Endothelial cell of umbilical vein (primary cell): ENCODE measurements at regions not wholly inside any gene's neighbourhood (a gene's known extent, or its start where the extent isn't known, plus 50 kb on each side); places are given as distances from the start of the nearest gene placed in this dataset.

ENCODE experiments used
- BruUV-seq: library from RNA; stranded (reverse); fragments of 400-500 nt; replicated peaks from 2 replicates; lab custom pipeline; 2021; lab: Mats Ljungman, UMichigan
- CTCF ChIA-PET: fragments of 300-600, 350-600 bp; sonication (Branson Sonifier 250); formaldehyde crosslinking; loops from one replicate; lab custom pipeline; 2021; ENCODE audit warnings: antibody characterized with exemption, inconsistent platforms; lab: Charles Lee
- POLR2A ChIA-PET: fragments of 300-600, 350-600 bp; sonication (Branson Sonifier 250); formaldehyde crosslinking; loops from one replicate; lab custom pipeline; 2021; ENCODE audit warnings: antibody characterized with exemption, inconsistent platforms; lab: Charles Lee
- DNase-seq: peaks from one replicate; pipeline ENCODE4 v3.0.0-alpha.2; 2011; ENCODE audit warnings: low read depth, low spot score
- FAIRE-seq: peaks from 2 replicates; lab custom pipeline; 2011; peaks lifted over from hg19 to GRCh38; lab: Jason Lieb, UNC
- H2AFZ ChIP-seq: 2 replicates; pipeline ENCODE4 v1.6.0; 2012; ENCODE audit warnings: low read depth, low read length, control low read depth, inconsistent platforms
- H3K27ac ChIP-seq: 2 replicates; pipeline ENCODE4 v1.5.1; 2011; ENCODE audit warnings: low read depth, mild to moderate bottlenecking, control low read depth, low read length, moderate library complexity; ENCODE audit not compliant: insufficient read depth
- H3K27me3 ChIP-seq, 2 experiments: 2 replicates each; pipeline versions ENCODE4 v1.6.0 to v1.6.1; 2011; ENCODE audit warnings: low read length in 2 of 2, mixed read lengths in 1 of 2; ENCODE audit not compliant: control insufficient read depth in 2 of 2, insufficient read depth in 2 of 2
- H3K36me3 ChIP-seq, 2 experiments: 2 replicates in 1 of 2; 3 replicates in 1 of 2; pipeline ENCODE4 v1.5.1; 2011; ENCODE audit warnings: low read length in 2 of 2, mild to moderate bottlenecking in 1 of 2, moderate library complexity in 1 of 2; ENCODE audit not compliant: control insufficient read depth in 2 of 2, insufficient read depth in 2 of 2; ENCODE audit errors: extremely low read depth in 1 of 2
- H3K4me1 ChIP-seq: 3 replicates; pipeline ENCODE4 v1.5.1; 2011; ENCODE audit warnings: mild to moderate bottlenecking, low read length; ENCODE audit not compliant: control insufficient read depth, insufficient read depth; ENCODE audit errors: extremely low read depth
- H3K4me2 ChIP-seq: 2 replicates; pipeline ENCODE4 v1.6.1; 2011; ENCODE audit warnings: low read length, control low read depth, mixed read lengths; ENCODE audit not compliant: insufficient read depth
- H3K4me3 ChIP-seq, 3 experiments: fragments of 200-600 bp in 1 of 3; sonication (generic), shearing (Covaris generic) in 1 of 3; replicated peaks in 1 of 3; 2 replicates each; pipeline ENCODE4 v1.5.1; 2011 to 2016; ENCODE audit warnings: control low read depth in 3 of 3, low read length in 3 of 3, mild to moderate bottlenecking in 2 of 3, inconsistent platforms in 1 of 3, low read depth in 1 of 3, moderate library complexity in 1 of 3; ENCODE audit not compliant: insufficient read depth in 1 of 3
- H3K79me2 ChIP-seq: 2 replicates; pipeline ENCODE4 v1.6.0; 2012; ENCODE audit warnings: low read length, inconsistent platforms; ENCODE audit not compliant: control insufficient read depth, insufficient read depth
- H3K9ac ChIP-seq: replicated peaks from 2 replicates; pipeline ENCODE3; 2011; ENCODE audit warnings: low read length, control low read depth; ENCODE audit not compliant: insufficient read depth; ENCODE audit errors: extremely low read depth
- H3K9me1 ChIP-seq: replicated peaks from 3 replicates; pipeline ENCODE4 v1.6.0; 2011; ENCODE audit warnings: mild to moderate bottlenecking, low read length; ENCODE audit not compliant: control insufficient read depth, insufficient read depth; ENCODE audit errors: extremely low read depth
- H3K9me3 ChIP-seq: replicated peaks from 2 replicates; pipeline ENCODE4 v1.5.1; 2012; ENCODE audit warnings: low read length, inconsistent platforms; ENCODE audit not compliant: control insufficient read depth, insufficient read depth
- H4K20me1 ChIP-seq: replicated peaks from 2 replicates; pipeline ENCODE3; 2011; ENCODE audit warnings: mild to moderate bottlenecking, low read length; ENCODE audit not compliant: control insufficient read depth, insufficient read depth; ENCODE audit errors: extremely low read depth
- EZH2 ChIP-seq: IDR thresholded peaks from 2 replicates; pipeline ENCODE4 v1.6.1; 2012; ENCODE audit warnings: borderline replicate concordance, low read depth, mild to moderate bottlenecking, moderate library complexity, low read length, inconsistent platforms; ENCODE audit not compliant: severe bottlenecking
- FOS ChIP-seq: IDR thresholded peaks from 2 replicates; pipeline ENCODE4 v1.6.1; 2011; ENCODE audit warnings: mild to moderate bottlenecking, low read length, moderate library complexity, borderline replicate concordance; ENCODE audit not compliant: insufficient read depth
- GATA2 ChIP-seq: IDR thresholded peaks from 2 replicates; pipeline ENCODE4 v1.7.0; 2011; ENCODE audit warnings: low read depth, mild to moderate bottlenecking, moderate library complexity, mixed read lengths, low read length; ENCODE audit not compliant: insufficient read length, insufficient read depth
- JUN ChIP-seq: IDR thresholded peaks from 2 replicates; pipeline ENCODE4 v1.6.1; 2011; ENCODE audit warnings: borderline replicate concordance, low read depth; ENCODE audit not compliant: insufficient read length, insufficient read depth
- MYC ChIP-seq: IDR thresholded peaks from one replicate; pipeline ENCODE4 v1.6.1; 2011; ENCODE audit warnings: mild to moderate bottlenecking, low read depth, low read length
- POLR2AphosphoS5 ChIP-seq: IDR thresholded peaks from 2 replicates; pipeline ENCODE4 v1.6.1; 2012; ENCODE audit warnings: low read depth, mild to moderate bottlenecking, control low read depth, low read length, moderate library complexity; ENCODE audit not compliant: insufficient read depth
- dilution Hi-C: fragments of 300-500 bp; cut with MboI; formaldehyde crosslinking; loops from one replicate; pipeline ENCODE4 v1.15.0; 2019; ENCODE audit warnings: low sequenced_read_pairs; ENCODE audit not compliant: extremely low pct_ligation_motif_present
- intact Hi-C: fragments of 100-400 bp; cut with micrococcal nuclease; formaldehyde crosslinking; loops from one replicate; pipeline ENCODE4 v1.10.0; 2022
- TF ChIP-seq, protein P1 (sequence below): IDR thresholded peaks from 2 replicates; pipeline ENCODE4 v1.6.1; 2011; ENCODE audit not compliant: insufficient read depth, insufficient read length
- TF ChIP-seq, protein P2 (sequence below), 2 donors: IDR thresholded peaks; 1 replicate in 1 of 2; 2 replicates in 1 of 2; pipeline ENCODE4 v1.5.1; 2011; ENCODE audit warnings: low read length in 2 of 2, mild to moderate bottlenecking in 2 of 2, moderate library complexity in 2 of 2, control low read depth in 1 of 2, inconsistent platforms in 1 of 2, low read depth in 1 of 2; ENCODE audit not compliant: insufficient read depth in 1 of 2; ENCODE audit errors: extremely low read depth in 1 of 2

DNA sequence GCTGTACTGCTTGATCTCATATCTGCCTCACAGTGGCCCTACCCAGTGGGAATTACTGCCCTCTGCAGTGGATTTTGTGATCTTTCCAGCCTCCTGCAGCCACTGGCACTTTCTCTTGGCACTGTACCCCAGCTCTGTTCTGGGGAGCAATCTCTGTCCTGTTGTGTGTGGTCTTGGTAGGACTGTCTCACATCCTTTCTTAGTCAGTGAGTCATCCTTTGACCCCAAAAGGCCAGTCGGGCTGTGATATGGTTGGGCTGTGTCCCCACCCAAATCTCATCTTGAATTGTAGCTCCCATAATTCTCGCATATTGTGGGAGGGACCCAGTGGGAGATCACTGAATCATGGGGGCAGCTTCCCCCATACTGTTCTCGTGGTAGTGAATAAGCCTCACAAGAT lies 133.3 kb upstream of the TPM1 start:
- H3K27me3 ChIP-seq: no peaks in the 10 kb centered on the region
- TF ChIP-seq MYC: no peak
- TF ChIP-seq FOS: no peak
- TF ChIP-seq, protein P1, sequence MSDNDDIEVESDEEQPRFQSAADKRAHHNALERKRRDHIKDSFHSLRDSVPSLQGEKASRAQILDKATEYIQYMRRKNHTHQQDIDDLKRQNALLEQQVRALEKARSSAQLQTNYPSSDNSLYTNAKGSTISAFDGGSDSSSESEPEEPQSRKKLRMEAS: no peak
- no peak for TF ChIP-seq EZH2
- no peak for TF ChIP-seq JUN
- TF ChIP-seq POLR2AphosphoS5: no peak
- no peak overlapping the region for H3K9ac ChIP-seq
- H3K4me3 ChIP-seq: no peak overlapping the region
- H3K36me3 ChIP-seq: no peaks in the 10 kb centered on the region
- BruUV-seq: no TSS peak
- no peaks in the 10 kb centered on the region for H4K20me1 ChIP-seq
- no peak for DNase-seq
- intact Hi-C loops (no loop called here), dilution Hi-C loops (no loop called here)
- H3K9me1 ChIP-seq: no peaks in the 10 kb centered on the region
- H3K79me2 ChIP-seq: no peaks in the 10 kb centered on the region
- POLR2A ChIA-PET: no interaction called here
- peak; percentile 66 for FAIRE-seq
- no peak overlapping the region for H2AFZ ChIP-seq
- H3K4me1 ChIP-seq: no peaks in the 10 kb centered on the region
- H3K4me2 ChIP-seq: no peak overlapping the region
- CTCF ChIA-PET: interaction anchor here (1.2 kb wide), 1 partner anchor 9 kb away, joined by 6 read pairs; no protein-coding TSS in a partner anchor
- H3K9me3 ChIP-seq: no peaks in the 10 kb centered on the region
- H3K27ac ChIP-seq: no peak overlapping the region

DNA sequence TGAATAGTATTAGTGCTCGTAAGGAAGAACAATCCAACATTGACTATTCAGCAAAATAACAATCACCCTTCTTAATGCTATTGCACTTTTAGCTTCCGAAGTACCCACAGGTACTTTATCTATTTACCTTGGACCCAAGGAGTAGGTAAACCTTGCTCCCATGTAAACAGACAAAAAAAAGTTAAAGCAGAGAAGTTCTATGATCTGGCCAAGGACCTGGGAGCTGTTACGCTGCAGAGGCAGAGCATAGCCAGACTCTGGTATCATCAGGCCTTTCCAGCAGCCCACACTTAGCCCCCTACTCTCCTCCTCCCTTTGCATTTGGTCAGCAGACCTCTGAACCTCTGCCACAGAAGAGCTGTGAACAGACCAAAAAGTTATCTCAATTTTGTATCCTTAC lies 130.3 kb upstream of the TPM1 start:
- no peaks in the 10 kb centered on the region for H3K79me2 ChIP-seq
- no peak overlapping the region for H3K9ac ChIP-seq
- no peaks in the 10 kb centered on the region for H3K4me1 ChIP-seq
- FAIRE-seq (no peak), DNase-seq (no peak)
- CTCF ChIA-PET: interaction anchor here (1.2 kb wide), 2 partner anchors 14 to 135 kb away, joined by 3 to 4 read pairs; no protein-coding TSS in a partner anchor
- dilution Hi-C loops (no loop called here), intact Hi-C loops (no loop called here)
- H2AFZ ChIP-seq: no peak overlapping the region
- H3K27me3 ChIP-seq: no peaks in the 10 kb centered on the region
- no TSS peak for BruUV-seq
- H3K4me3 ChIP-seq: no peak overlapping the region
- H3K27ac ChIP-seq: no peak overlapping the region
- TF ChIP-seq MYC (no peak), JUN (no peak), GATA2 (no peak)
- TF ChIP-seq, protein P2, sequence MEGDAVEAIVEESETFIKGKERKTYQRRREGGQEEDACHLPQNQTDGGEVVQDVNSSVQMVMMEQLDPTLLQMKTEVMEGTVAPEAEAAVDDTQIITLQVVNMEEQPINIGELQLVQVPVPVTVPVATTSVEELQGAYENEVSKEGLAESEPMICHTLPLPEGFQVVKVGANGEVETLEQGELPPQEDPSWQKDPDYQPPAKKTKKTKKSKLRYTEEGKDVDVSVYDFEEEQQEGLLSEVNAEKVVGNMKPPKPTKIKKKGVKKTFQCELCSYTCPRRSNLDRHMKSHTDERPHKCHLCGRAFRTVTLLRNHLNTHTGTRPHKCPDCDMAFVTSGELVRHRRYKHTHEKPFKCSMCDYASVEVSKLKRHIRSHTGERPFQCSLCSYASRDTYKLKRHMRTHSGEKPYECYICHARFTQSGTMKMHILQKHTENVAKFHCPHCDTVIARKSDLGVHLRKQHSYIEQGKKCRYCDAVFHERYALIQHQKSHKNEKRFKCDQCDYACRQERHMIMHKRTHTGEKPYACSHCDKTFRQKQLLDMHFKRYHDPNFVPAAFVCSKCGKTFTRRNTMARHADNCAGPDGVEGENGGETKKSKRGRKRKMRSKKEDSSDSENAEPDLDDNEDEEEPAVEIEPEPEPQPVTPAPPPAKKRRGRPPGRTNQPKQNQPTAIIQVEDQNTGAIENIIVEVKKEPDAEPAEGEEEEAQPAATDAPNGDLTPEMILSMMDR (IDR thresholded peaks at IDR 0.05; ENCODE audit: extremely low read depth in 1 of 2, insufficient read depth in 1 of 2, low read depth in 1 of 2, low read length in 2 of 2): no peak
- TF ChIP-seq, protein P1: no peak
- H3K36me3 ChIP-seq: no peaks in the 10 kb centered on the region
- no peaks in the 10 kb centered on the region for H4K20me1 ChIP-seq
- no peaks in the 10 kb centered on the region for H3K9me3 ChIP-seq
- POLR2A ChIA-PET: no interaction called here
- no peak overlapping the region for H3K4me2 ChIP-seq
- no peaks in the 10 kb centered on the region for H3K9me1 ChIP-seq
